Activated T-cell treated with anti-CD3 and anti-CD28 coated beads for 1 hour (primary cell): ENCODE measurements at regions not wholly inside any gene's neighbourhood (a gene's known extent, or its start where the extent isn't known, plus 50 kb on each side); places are given as distances from the start of the nearest gene placed in this dataset.

Source experiments
- DNase-seq: peaks from one replicate; pipeline ENCODE4 v3.0.0-alpha.2; 2020; ENCODE audit warnings: low read depth

DNA sequence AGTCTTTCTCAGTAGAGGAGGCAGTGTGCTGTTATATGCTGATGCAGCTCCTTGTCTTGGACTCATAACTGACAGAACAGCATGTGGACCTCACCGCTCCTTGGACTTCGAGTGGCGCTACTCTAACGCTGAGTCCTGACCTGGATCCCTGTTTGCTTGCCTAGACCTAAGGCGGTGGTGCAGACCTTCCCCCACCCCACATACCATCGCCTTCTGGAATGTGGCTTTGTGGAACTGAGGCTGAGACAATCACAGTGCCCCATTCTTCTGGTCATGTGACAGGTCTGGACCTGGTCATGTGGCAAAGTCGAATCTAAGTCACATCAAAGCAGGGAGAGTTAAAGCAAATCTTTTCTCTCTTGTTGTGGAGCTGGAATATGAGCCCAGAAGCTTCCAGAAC, 190.7 kb upstream of the MKI67 start:
- no peak for DNase-seq

DNA sequence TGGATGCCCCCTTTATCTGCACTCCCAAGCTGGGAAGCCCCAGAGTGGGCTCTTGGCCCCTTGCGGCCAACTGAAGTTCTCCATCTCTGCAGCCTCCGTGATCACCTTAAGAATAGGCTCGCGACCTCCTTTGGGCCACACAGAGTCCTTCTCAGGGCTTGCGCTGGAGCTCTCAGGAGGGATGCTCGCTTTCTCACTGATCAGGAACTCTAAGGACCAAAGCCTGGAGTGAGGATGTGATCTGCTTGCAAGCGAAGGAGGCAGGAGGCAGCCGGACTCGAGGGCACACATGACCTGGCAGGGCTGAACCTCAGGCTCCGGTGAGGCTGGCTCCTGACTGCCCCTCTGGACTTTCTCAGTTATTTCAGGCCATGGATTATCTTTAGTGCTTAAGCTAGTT, 192.1 kb upstream of the MKI67 start:
- DNase-seq: no peak

DNA sequence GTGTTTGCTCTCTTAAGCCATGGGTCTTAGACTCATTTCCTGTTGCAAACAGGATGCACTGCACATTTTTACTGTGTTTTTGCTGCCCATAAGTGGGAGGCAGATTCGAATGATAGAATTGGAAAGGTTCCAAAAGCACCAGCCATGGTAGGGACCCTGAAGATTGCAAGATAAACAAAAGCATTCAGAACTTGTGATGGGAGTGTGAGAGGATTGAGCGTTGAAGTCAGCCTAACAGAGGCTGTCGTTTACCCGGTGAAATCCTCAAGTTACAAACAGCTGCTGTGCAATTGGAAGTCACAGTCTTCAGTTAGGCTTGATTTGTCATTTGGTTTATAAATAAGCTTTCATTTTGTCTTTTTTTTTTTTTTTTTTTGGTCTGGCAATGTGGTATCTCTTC, 192.7 kb upstream of the MKI67 start:
- DNase-seq: no peak

DNA sequence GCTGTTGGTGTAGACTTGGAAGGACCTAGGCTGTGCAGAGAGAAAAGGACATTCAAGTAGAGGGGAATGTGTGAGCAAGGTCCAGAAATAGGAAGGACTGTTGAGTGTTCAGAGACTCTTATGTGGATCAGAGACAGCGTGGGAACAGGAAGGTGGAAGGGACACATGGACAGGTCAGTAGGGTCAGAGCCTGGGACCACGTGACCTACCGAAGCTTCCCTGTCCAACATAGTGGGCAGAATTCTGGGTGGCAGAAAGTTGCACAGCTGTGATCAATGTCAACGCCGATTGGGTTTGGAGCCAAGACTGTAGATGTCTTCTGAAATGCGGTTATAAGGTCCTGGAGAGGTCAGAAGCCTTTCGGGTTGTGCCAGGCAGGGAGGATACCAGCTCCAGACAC, 195.9 kb upstream of the MKI67 start:
- no peak for DNase-seq

DNA sequence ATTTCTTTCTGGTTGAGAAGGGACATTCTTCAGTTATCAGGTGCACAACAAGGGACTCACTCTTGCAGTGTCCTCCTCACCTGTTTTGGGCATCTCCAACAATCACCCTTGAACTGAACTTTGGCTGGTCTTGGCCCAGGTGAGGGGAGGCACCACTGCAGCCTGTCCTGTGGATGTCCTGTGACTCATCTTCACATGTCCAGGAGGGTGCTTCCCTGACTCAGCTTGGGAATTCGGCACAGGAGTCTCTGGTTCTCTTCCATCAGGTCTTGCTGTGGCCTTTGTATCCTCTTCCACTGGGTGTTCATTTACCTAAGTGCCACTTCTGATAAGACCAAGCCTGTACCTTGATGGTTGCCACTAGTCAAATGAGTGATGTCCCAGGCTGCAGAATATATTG, 196.7 kb upstream of the MKI67 start:
- DNase-seq: no peak

DNA sequence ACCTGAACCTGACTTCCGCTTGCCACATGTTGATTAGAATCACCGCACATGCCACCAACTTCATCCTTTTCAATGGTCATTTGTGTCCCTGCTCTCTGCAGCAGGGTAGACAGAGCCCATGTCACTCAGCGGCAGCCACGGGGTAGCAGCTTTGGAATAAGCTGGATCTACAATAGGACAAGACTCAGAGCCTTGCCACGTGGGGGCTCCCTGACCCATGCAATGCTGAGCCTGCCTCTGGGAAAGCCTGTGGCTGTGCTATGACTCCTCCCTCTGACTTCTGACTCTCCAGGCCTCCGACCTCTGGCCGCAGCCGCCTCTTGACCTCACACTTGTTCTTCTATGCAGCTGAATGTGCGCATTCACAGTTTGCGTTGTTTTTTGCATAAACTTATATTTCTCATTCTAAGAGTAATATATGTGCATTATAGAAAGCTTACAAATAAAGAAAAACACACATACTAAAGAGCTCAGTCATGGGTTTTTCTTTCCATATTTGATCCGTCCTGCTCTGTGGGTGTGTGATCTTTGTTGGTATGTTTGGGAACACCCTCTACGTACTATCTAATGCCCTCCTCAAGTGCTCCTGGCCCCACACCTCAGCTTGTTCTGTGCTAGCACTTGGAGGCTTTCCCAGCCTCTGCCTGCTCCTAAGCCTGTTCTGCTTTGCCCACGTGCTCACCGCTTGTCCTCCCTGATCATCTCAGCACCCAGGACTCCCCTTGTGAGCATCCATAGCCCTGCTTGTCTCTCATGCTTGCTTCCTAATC, 198.0 kb upstream of the MKI67 start:
- no peak for DNase-seq

DNA sequence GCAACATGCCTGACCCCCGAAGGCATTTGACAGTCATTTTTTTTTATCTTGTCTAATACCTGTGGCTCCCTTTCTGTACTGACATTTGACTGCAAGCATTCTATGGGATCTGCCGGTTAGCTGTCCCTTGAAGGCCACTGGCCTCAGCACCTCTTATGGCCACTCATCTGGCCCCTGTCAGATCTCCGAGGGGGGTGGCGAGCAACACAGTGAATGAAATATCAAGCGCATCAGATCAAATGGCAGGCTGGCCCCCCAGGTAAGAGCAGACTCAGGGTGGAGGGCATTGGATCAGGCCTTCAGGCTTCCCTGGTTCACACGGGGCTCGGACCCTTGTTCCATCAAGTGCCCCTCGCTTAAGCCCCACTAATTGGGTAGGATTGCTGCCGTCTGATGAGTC, 199.6 kb upstream of the MKI67 start:
- DNase-seq: no peak

DNA sequence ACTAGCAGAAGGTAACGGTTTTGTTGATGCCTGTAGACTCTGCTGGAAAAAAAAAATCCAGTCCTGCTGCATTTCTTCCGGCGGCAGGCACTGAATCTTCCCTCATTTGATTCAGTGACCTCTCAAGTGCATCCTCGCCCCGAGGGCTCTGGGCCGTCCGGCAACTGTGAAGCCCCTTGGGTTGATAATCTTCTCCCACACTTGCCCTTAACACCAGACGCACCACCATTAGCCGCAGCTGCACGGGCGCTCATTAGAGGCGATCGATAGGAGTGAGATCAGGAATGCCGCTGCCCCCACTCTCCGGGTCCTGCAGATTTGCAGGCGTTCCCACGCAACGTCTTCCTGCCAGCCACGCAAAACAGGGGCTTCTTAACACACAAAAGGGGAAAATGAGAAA, 200.0 kb upstream of the MKI67 start:
- DNase-seq: no peak

DNA sequence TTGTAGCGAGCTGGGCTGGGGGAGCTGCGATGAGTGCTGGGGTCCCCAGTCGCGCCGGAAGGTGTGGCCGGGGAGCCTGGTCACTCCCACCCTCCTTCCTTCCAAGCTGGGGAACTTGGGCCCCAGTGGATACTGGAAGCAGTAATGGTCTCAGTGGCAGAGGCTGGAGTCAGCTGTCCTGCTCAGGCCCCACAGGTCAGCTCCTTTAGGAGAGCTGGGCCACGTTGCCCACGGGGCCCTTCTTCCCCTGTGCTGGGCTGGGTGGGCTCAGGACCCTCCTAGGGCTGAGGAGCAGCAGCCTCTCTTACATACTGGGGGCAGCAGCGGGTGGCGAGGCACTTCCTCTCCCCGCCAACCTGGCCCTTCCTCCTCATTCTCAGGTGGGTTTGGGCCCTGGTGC, 200.6 kb upstream of the MKI67 start:
- no peak for DNase-seq

DNA sequence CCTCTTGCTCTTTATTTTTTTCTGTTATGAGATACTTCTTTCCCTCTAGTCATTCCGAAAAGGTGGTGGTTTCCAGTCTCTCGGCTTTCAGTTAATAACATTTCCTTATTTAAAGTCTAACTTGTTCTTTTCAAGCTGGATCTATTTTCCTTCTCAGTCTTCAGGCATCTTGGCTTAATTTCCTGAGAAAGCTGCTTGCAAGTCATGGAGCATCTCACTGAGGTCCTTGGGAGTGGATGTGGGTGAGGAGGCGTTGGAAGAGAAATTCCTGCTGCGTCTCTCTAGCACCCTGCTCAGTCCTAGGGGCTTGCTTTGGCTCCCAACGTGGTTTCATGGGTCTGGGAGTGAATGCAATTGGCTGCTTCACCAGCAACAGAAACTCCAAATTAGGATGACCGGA, 210.2 kb upstream of the MKI67 start:
- no peak for DNase-seq

DNA sequence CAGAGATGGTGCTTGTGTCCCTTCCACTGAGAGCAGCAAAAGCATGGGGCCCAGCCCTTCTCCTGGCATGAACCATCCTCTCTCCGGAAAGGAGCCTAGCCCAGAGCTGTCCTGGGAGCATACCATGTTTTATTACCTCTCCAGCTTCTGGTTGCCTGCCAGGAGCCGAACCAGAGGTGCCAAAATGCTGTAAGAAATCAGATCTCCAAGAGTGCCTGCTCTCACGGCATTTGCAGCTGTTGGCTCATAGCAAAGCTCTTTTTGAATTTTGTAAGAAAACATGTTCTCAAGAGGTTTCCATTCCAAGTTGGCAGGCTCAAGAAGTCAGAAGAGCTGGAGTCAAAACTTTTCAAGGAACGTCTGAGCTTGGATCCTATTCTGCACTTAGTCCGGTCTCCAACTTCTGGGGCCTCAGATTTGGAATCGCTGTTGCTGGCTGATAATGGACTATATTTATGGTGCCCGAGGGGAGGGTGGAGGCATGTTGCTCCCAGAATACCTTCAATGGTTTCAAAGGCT, 211.7 kb upstream of the MKI67 start:
- DNase-seq: no peak

DNA sequence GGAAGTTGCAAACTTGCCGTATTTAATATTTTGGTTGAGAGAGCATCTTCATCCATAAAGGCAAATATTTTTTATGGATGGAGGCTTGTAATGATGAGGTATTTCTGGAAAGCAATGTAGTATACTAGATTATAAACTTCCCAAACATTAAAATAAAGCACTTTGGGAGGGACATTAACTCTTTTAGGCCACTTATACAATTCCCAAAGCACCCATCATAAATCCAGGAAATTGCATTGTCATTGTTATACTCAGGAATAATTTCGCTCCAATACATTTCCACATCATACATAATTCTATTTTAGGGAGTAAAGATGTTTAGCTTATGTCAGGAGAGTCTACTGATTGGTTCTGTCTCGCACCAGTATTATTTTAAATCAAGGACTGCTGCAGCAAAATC, 212.7 kb upstream of the MKI67 start:
- no peak for DNase-seq

DNA sequence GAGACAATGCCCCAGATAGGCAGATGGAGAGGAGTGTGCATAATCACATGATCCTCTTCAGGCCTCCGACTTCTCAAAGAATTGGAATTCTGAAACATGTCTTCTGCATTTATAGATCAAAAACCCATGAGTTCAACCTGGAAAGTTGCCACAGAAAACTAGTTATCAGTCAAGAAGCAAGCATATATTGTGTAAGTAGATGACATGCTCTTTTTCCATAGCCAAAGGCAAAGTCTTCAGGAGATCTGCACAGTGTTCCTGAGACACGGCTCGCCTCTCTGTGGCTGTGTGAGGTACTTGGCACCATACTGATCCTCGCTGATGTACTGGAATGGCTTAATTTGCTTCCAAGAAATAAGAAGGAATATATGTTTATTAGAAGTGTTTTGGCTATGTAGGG, 213.5 kb upstream of the MKI67 start:
- DNase-seq: no peak

DNA sequence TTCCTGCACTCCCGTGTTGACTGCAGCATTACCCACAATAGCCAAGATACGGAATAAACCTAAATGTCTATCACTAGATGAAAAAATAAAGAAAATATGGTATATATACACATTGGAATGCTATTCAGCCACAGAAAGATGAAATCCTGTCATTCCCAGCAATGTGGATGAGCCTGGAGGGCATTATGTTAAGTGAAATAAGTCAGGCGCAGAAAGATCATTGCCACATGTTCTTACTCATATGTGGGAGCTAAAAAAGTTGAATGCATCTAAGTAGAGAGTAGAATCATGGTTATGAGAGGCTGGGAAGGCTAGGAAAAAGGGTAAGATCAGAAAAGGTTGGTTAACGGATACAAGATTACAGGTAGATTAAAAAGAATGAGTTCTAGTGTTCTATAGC, 219.1 kb upstream of the MKI67 start:
- DNase-seq: no peak

DNA sequence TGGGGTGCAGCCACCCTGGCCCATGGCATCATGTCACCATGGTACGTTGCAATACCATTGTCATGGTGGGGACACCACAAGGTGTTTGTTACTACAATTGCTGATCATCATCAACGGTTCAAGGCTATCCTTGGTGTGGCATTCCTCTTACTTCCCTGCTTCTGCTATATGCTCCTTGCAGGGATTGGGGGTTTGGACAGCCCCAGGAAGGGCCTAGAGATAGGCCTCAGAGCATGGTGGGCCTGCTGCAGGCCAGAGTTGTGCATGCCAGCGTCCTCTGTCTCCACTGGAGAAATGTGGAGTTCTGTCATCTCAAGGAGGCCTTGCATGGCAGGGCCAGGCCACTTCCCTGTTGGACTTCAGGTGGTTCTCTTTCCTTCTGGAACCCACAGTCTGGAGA, 234.6 kb upstream of the MKI67 start:
- no peak for DNase-seq

DNA sequence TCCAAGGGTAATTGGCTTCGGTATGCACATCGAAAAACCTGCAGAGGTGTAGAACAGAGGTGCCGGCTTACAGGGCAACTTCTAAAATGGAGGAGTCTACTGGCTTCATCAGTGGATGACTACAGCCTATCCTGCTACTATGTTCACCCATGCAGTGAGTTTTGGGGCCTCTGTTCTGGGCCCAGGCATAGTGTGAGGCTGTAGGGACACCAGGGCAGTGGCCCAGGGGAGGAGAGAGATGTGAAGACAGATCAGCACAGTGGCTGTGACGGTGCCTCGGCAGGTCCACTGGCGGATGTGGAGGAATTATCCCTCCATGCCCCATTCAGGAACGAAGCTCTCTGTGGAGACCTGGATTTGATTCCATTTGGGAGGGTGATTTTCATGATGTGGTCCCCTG, 235.3 kb upstream of the MKI67 start:
- DNase-seq: no peak

DNA sequence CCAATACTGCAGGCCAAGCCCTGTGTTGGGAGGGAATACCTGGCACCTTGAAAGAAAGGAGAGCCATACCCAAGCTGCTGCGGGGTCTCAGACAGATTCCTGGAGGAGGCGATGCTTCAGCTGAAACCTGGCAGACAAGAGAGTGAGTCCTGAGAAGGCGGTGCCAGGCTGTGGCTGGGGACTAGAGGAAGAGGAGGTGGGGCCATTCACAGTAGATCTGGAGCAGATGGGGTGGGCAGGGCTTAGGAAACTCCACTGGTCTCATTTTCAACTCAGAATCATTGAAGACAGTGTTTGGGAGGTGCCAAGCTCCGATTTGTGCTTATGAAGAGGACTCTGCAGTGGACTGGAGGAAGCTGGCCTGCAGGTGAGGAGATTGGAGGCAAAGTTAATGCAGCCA, 236.3 kb upstream of the MKI67 start:
- DNase-seq: no peak

DNA sequence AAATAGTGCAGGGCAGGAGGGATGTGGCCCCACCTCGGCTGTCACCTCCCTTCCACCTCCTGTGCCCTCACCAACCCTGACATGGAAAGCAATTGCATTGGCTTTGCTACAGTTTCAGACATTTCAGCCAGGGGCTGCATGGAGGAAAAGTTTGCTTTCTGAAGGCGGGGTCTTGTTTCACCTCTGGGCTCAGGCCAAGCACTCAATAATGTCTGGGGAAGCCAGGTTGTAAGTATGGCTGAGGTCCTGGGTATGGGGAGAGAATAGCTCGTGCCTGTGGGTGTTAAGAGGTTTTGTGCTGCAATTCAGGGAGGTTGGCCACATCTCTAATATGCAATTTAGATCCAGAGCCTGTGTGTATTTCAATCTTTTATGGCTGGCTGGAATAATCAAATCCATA, 238.4 kb upstream of the MKI67 start:
- DNase-seq: no peak

DNA sequence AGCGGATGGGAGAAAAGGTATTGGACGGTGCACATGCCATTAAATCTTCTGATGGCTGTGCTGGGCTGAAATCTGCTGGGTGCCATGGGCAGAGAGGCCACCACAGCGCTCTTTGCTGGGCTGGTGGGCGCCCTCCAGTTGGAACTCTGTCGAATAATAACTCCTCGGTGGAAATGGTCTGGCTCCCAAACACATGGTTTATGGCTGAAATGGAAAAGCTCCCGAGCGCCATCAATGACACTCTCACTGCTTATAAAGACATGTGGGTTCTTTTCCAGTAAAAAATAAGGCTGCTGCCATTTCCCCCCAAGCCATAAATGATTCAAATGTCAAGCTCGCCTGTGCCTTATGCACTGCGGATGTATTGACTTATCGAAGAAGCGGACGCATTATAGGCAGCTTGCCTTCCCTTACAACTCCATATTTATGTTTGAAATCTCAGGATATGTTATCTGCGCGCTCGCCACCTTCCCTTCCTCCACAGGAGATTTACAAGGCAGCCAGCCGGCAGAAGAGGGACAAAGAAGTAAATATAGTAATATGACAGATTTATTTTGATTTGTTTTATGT, 239.0 kb upstream of the MKI67 start:
- DNase-seq: no peak

DNA sequence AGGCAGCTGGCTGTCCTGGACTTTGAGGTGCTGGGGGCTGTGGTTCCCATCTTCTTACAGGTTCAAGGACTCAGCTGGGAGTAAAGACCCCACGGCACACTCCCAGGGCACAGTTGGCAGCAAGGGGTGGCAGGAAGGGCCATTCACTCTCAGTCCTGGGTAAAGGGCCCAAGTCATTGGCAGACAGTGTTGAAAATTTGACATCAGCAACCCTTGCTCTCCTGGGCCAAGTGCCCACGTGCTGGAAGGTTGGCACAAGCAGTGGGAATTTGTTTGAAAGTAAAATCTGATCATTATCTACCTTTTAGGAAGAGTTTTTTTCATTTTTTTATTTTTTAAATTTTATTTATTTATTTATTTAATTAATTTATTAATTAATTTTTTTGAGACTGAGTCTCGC, 241.6 kb upstream of the MKI67 start:
- no peak for DNase-seq

DNA sequence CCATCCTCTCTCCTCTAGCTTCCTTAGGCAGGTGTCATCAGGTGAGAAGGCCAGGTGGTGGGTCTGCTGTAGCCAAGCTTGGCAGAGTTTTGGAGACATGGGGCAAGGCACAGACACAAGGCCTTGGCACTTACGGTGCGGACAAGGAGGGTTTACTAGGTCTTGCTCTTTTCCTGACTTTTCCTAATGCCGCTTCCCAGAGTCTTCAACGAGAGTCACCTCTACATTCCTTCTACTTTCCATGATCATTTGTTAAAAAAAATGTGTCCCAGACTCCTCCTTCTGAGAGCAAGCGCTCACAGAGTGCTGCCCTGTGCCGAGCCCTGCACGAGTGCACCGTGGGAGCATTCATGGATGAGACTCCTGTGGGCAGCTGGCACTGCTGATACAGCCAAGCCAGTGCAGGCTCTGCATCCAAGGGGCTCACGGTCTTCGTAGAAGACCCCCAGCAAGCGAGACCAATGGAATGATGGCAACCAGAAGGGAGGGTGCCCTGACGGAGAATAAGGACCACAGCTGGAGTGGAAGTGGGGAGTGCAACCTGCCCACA, 243.0 kb upstream of the MKI67 start:
- no peak for DNase-seq

DNA sequence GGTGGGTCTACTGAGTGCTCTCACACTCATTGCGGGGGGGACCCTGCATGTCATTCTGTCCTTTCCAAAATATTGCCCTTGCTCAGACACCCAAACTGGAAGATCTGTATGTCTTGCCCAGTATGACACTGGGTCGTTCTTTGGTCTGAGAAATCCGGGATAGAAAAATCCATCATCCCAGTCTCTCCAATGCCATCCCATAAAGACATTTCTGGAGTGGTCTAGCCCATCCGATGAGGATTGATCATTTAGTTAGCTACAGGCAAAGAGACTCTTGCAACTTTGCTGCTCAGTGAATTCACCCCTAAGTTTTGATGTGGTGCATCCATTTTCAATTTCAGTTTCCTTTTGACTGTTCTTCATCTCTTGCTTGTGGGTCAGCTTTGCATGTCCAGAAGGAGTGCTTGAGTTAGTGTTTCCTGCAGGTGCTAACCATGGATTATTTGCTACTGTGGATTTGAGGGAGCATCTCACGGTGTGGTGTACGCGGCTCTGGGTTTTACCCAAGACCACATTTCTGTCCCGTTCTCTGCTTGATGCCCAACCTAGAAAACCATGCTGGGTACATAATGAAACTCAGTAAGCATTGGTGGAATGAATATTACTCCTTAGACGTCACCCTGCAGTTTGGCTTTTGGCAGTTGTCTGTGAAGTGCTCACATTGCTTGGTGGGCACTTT, 247.0 kb upstream of the MKI67 start:
- DNase-seq: no peak

DNA sequence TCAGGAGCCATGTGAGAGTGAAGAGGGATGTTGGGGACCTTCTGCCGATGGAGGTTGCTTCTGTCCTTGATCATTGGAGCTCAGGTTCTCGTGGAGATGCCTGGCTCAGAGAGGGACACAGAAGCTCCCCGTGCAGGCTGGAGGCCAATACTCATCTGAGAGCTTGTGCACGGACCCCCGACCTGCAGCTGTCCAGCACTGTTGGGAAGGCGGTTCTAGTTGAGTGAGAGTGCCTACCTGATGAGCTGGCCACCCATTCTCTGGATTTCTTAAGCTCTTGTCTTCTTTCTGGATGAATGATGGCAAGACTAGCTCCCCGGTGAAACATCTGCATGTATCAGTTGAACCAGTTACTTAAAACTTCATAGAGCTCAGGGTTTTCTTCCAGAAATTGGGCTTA, 247.6 kb upstream of the MKI67 start:
- DNase-seq: no peak
